HG02938 (cell line): ENCODE measurements at regions not wholly inside any gene's neighbourhood (a gene's known extent, or its start where the extent isn't known, plus 50 kb on each side); places are given as distances from the start of the nearest gene placed in this dataset.

Experiments
- ATAC-seq: cut with Tn5 transposase; IDR thresholded peaks from one replicate; pipeline ENCODE4 v1.9.1; 2021; ENCODE audit warnings: mild to moderate bottlenecking, moderate library complexity; ENCODE audit not compliant: unreplicated experiment

- no peak for ATAC-seq
Observed at GRCh38 chr14:38425324-38425976, 169.6 kb upstream of the CLEC14A start.

DNA sequence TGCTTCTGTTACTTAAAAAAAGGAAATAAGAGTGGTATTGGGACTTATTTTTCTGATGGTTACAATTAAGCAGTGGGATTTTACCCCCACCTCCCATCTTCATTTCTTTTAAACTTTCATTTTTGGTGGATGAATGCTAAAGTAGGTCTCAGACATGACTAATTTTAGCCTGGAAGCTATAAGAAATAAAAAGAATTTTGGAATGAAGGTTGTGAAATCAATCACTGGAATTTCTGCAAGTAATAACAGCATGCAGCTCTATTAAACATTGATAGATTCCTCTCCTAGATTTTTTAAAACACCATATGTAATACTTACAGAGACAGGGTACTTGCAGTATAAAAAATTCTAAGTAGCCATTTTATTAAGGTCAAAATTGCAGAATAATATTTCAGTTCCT, 164.2 kb upstream of the CLEC14A start:
- no peak for ATAC-seq

DNA sequence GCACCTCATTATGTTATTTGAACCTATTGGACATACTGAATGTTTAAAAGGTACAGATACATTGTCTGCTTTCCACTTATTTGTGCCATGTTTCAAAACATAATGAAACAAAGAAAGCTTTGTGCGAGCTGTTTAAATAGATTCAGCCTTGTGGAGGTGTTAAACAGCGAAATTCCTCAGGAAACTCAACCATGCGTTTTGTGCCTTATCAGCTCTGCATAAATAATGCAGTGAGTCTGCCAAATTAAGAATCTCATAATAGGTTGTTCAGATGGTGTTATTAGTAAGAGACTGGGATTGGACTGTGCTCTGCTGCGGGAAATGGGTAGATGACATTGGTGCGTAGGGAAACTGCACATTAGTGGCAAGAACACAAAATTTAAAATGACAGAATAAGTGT, 163.7 kb upstream of the CLEC14A start:
- ATAC-seq = no peak

DNA sequence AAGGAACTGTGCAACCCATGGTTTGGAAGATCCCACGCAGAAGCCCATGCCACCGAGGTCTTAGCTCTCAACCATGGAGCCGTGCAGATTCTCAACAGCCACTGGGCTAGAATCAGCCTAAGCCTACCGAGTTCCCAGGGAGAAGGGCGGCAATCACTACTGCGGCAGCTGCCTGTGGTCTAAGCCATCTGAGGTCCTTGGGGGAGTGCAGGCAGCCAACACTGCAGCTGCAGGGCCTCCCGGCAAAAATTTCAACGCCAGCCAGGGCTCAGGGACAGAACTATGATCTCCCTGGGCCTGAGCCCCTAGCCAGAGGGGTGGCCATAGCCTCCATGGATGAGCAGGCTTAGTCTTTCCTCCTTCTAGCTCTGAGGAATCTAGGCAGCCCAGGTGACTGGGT, 156.8 kb upstream of the CLEC14A start:
- no peak for ATAC-seq

DNA sequence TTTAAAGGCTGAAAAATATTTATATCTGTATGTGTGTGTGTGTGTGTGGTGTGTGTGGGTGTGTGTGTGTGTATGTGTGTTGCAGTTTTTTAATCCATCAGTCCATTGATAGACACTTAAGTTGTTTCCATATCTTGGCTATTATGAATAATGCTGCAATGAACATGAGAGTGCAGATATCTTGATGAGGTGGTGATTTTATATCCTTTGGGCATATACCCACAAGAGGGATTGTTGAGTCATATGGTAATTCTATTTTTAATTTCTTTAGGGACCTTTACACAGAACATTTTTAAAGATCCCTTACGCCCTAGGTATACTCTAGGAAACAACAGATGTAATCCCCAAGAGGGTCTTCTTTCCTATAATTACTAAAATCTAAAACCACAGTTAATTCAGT, 154.5 kb upstream of the CLEC14A start:
- no peak for ATAC-seq

- no peak for ATAC-seq
Observed at GRCh38 chr14:38409071-38409705, 153.3 kb upstream of the CLEC14A start.

DNA sequence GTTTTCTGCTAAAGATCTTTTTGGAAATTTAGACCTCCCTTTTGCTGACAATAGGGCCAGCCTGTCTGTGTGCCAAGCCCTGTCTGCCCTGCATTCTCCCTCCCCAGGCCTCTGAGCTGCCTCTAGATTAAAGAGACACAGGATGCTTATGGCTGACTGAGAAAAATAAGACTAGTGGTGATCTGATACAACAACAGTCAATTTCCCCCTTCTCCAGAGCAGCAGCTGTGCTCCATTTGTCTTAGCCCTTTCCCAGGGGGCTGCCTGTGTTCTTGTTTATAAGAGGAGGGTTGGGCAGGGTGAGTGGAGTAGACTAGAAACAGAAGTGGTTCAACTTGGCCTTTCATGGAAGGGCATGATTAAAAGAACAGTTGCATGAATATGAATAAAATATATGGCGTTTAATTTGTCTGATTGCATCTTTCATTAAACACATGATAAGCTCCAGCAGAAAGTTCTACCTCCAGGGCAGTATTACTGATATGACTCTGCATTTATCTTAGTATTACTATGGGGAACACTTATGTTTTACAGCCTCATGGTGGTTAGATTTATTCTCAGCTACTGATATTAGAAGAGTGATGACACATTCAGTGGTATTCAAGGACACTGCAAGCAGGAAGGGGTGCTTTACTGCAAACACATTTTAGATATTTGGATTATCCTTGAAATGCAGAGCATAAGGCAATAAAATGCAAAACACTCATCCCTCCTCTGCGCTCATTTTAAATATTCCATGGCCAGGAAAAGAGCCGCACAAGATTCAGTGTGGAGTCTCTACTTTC, 150.2 kb upstream of the CLEC14A start:
- ATAC-seq = no peak

GRCh38 chr14:38404616-38405015, 148.7 kb upstream of the CLEC14A start:
- no peak for ATAC-seq

GRCh38 chr14:38404100-38404541, 148.2 kb upstream of the CLEC14A start:
- no peak for ATAC-seq

DNA sequence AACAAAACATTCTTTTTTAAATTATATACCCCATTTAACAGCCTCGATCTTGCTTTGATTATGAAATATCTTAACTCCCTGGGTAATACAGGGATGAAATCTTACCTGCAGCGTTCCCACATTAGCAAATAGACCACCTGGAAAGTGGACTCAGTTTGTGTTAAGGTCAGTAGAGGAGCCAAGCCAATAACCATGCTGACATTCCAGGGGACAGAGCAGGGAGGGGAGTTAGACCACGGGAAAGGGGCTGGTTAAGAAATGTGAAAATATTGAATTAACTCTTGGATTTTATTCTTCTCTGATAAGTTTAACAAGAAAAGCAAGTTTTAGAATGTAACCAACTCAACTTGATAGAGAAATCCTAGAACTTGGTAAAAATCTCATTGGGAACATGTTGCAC, 144.9 kb upstream of the CLEC14A start:
- no peak for ATAC-seq

- ATAC-seq = no peak
Observed at GRCh38 chr14:38399652-38400051, 143.8 kb upstream of the CLEC14A start.

DNA sequence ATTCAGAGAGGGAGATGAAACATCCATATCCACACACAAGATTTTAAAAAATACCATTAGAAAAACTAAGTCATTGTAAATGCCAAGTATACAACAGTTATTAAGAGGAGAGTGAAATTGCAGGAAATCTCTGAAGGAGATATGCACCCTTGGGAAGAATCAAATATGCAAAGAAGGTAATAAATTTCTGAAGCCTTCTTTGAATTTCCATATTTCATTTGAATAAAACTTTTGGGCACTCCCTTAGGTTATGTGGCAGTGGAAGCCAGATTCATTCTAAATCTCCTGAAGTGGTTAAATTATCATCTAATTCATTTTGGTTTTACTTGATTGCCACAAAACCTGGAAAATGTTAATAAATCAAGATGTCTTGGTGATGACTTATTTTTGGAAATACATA, 138.9 kb upstream of the CLEC14A start:
- no peak for ATAC-seq

- ATAC-seq = no peak
Observed at GRCh38 chr14:38394064-38394463, 138.2 kb upstream of the CLEC14A start.

- ATAC-seq = no peak
Observed at GRCh38 chr14:38391334-38391733, 135.4 kb upstream of the CLEC14A start.

- ATAC-seq = no peak
Observed at GRCh38 chr14:38389681-38390080, 133.8 kb upstream of the CLEC14A start.

DNA sequence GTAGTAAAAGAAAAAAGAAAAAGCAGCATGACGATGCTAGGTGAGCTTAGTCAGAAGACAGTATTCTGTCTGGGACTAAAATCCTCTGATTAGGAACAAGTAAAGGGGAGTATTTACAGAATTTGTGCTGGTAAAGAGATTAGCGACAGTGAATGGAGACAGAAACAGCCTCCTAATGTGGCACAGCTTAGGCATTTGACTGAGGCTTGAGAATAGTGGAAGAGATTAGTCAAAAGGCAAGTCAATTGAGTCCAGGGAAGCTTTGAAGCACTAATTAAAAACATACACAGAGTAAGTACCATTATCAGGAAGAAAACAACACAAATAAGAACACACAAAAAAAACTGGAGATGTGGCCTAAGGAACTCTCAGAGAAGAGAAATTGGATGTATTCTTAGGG, 131.9 kb upstream of the CLEC14A start:
- ATAC-seq = no peak

DNA sequence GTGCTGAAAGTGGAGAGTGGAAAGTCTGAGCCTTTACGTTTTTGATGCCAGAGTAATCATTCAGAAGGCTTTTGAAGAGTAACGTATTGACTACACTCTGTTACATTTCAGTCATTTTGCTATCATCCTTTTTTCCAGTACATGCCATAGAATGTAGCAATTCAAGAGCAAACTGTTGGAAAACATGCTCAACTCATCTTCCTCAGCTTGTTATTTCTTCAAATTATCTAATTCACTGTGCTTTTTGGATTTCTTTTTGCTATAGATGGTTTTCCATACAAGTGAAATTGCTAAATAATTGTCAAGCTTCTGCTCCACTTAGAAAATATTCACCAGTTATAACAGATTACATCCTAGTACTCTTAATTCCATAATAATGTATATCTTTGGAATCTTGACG, 129.9 kb upstream of the CLEC14A start:
- no peak for ATAC-seq

DNA sequence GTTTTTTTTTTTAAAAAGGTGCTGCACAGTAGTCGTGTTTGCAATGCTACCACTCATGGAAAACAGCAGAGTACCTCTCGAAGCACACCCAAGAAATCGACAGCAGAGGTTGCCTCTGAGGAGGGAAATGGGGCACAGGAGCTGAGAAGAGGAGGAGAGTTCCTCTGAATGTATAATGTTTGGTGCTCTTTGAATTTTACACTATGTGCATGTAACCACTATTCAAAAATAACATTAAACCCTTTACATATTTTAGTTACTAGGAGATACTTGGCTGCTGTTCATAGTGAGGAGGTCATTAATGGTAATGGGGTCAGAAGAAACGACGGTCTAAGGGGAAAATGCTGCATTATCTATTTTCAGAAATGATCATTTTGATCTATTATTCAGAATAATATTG, 129.4 kb upstream of the CLEC14A start:
- ATAC-seq = no peak

GRCh38 chr14:38384741-38385140, 128.8 kb upstream of the CLEC14A start:
- no peak for ATAC-seq

GRCh38 chr14:38367922-38368321, 112.0 kb upstream of the CLEC14A start:
- ATAC-seq = no peak

GRCh38 chr14:38366374-38366773, 110.5 kb upstream of the CLEC14A start:
- no peak for ATAC-seq

GRCh38 chr14:38363217-38363616, 107.3 kb upstream of the CLEC14A start:
- no peak for ATAC-seq
